Keratinocyte (primary cell): ENCODE measurements at regions not wholly inside any gene's neighbourhood (a gene's known extent, or its start where the extent isn't known, plus 50 kb on each side); places are given as distances from the start of the nearest gene placed in this dataset.
A peak's percentile ranks its signal among the peaks of the same experiment; 100 is the strongest.

ENCODE experiments used
- DNase-seq: peaks from one replicate; pipeline ENCODE4 v3.0.0-alpha.2; 2011; ENCODE audit warnings: low read depth, missing footprints, low spot score
- FAIRE-seq: peaks from 2 replicates; lab custom pipeline; 2011; peaks lifted over from hg19 to GRCh38; lab: Jason Lieb, UNC
- H2AFZ ChIP-seq: 2 replicates; pipeline ENCODE4 v1.6.0; 2012; ENCODE audit warnings: low read length, control low read depth, inconsistent platforms; ENCODE audit not compliant: control insufficient read depth
- H3K27ac ChIP-seq: 2 replicates; pipeline ENCODE4 v1.5.1; 2011; ENCODE audit warnings: low read length; ENCODE audit not compliant: control insufficient read depth, insufficient read depth
- H3K27me3 ChIP-seq: 3 replicates; pipeline ENCODE4 v1.6.0; 2011; ENCODE audit warnings: low read length; ENCODE audit not compliant: control insufficient read depth, insufficient read depth; ENCODE audit errors: extremely low read depth
- H3K36me3 ChIP-seq, 2 experiments: 2 replicates in 1 of 2; 3 replicates in 1 of 2; pipeline ENCODE4 v1.5.1; 2011; ENCODE audit warnings: low read length in 2 of 2, mild to moderate bottlenecking in 1 of 2; ENCODE audit not compliant: control insufficient read depth in 2 of 2, insufficient read depth in 2 of 2; ENCODE audit errors: extremely low read depth in 1 of 2
- H3K4me1 ChIP-seq: 3 replicates; pipeline ENCODE4 v1.5.1; 2011; ENCODE audit warnings: low read length; ENCODE audit not compliant: control insufficient read depth, insufficient read depth; ENCODE audit errors: extremely low read depth
- H3K4me2 ChIP-seq: 3 replicates; pipeline ENCODE4 v1.6.0; 2011; ENCODE audit warnings: low read depth, low read length; ENCODE audit not compliant: control insufficient read depth, insufficient read depth; ENCODE audit errors: extremely low read depth
- H3K4me3 ChIP-seq, 3 experiments: fragments of 200-600 bp in 1 of 3; sonication (generic) in 1 of 3; 2 replicates in 2 of 3; 3 replicates in 1 of 3; pipeline ENCODE4 v1.5.1; 2011 to 2016; ENCODE audit warnings: low read length in 3 of 3, mild to moderate bottlenecking in 3 of 3, control low read depth in 2 of 3, inconsistent platforms in 1 of 3, low read depth in 1 of 3, mixed read lengths in 1 of 3, mixed run types in 1 of 3, moderate library complexity in 1 of 3; ENCODE audit not compliant: control insufficient read depth in 2 of 3, insufficient read depth in 2 of 3; ENCODE audit errors: extremely low read depth in 1 of 3
- H3K79me2 ChIP-seq: 2 replicates; pipeline ENCODE4 v1.6.0; 2012; ENCODE audit warnings: low read length; ENCODE audit not compliant: control insufficient read depth, insufficient read depth
- H3K9ac ChIP-seq: 3 replicates; pipeline ENCODE4 v1.6.0; 2011; ENCODE audit warnings: low read length; ENCODE audit not compliant: control insufficient read depth, insufficient read depth; ENCODE audit errors: extremely low read depth
- H3K9me1 ChIP-seq: 3 replicates; pipeline ENCODE4 v1.6.0; 2011; ENCODE audit warnings: low read length; ENCODE audit not compliant: control insufficient read depth, insufficient read depth; ENCODE audit errors: extremely low read depth
- H3K9me3 ChIP-seq: 2 replicates; pipeline ENCODE4 v1.5.1; 2012; ENCODE audit warnings: low read depth, low read length; ENCODE audit not compliant: control insufficient read depth
- H4K20me1 ChIP-seq: 3 replicates; pipeline ENCODE4 v1.6.0; 2011; ENCODE audit warnings: low read length; ENCODE audit not compliant: control insufficient read depth, insufficient read depth; ENCODE audit errors: extremely low read depth
- EZH2 ChIP-seq: IDR thresholded peaks from one replicate; pipeline ENCODE4 v1.6.1; 2012; ENCODE audit warnings: inconsistent platforms, mild to moderate bottlenecking, low read length, moderate library complexity
- dilution Hi-C: fragments of 300-500 bp; cut with MboI; formaldehyde crosslinking; loops from one replicate; pipeline ENCODE4 v1.7.0; 2020; ENCODE audit warnings: low sequenced_read_pairs; ENCODE audit not compliant: extremely low pct_ligation_motif_present
- TF ChIP-seq, protein P1 (sequence below), 3 experiments: IDR thresholded peaks in 1 of 3; conservative IDR thresholded peaks in 1 of 3; optimal IDR thresholded peaks in 1 of 3; 2 replicates in 2 of 3; 3 replicates in 1 of 3; pipeline versions ENCODE3 to v1.5.1; 2011; ENCODE audit warnings: low read length in 3 of 3, mild to moderate bottlenecking in 3 of 3, moderate library complexity in 2 of 3, control low read depth in 1 of 3, inconsistent platforms in 1 of 3; ENCODE audit not compliant: insufficient read depth in 2 of 3; ENCODE audit errors: extremely low read depth in 1 of 3

DNA sequence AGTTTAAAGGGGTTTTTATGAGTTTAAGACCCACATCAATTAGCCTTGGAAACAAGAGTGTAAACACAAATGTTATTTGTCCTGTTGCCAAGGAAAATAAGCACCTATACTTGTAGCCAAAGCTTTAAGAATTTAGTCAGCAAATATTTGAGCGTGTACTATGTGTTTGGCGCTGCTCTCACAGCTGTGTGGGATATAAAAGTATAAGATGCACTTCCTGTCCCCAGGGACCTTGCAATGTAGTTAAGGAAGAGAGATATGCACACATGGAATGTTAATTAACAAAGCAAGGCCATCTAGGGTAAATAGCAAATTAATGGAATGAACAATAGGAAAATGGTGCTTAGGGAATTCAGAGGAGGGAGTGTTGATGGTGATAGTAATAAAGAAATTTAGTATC is 134.9 kb upstream of the SRRM4 start:
- no peak overlapping the region for H2AFZ ChIP-seq
- DNase-seq (no peak), FAIRE-seq (no peak)
- no peak overlapping the region for H3K4me2 ChIP-seq
- no peak overlapping the region for H3K4me3 ChIP-seq
- dilution Hi-C loops = no loop called here
- H3K36me3 ChIP-seq = no peaks in the 10 kb centered on the region
- no peaks in the 10 kb centered on the region for H3K4me1 ChIP-seq
- TF ChIP-seq, protein P1, sequence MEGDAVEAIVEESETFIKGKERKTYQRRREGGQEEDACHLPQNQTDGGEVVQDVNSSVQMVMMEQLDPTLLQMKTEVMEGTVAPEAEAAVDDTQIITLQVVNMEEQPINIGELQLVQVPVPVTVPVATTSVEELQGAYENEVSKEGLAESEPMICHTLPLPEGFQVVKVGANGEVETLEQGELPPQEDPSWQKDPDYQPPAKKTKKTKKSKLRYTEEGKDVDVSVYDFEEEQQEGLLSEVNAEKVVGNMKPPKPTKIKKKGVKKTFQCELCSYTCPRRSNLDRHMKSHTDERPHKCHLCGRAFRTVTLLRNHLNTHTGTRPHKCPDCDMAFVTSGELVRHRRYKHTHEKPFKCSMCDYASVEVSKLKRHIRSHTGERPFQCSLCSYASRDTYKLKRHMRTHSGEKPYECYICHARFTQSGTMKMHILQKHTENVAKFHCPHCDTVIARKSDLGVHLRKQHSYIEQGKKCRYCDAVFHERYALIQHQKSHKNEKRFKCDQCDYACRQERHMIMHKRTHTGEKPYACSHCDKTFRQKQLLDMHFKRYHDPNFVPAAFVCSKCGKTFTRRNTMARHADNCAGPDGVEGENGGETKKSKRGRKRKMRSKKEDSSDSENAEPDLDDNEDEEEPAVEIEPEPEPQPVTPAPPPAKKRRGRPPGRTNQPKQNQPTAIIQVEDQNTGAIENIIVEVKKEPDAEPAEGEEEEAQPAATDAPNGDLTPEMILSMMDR (optimal IDR thresholded peaks at IDR 0.05 in 1 of 3, IDR thresholded peaks at IDR 0.05 in 1 of 3, conservative IDR thresholded peaks at IDR 0.05 in 1 of 3; ENCODE audit: extremely low read depth in 1 of 3, insufficient read depth in 2 of 3, low read length in 3 of 3) = no peak
- TF ChIP-seq EZH2 = no peak
- H3K79me2 ChIP-seq = no peaks in the 10 kb centered on the region
- no peaks in the 10 kb centered on the region for H4K20me1 ChIP-seq
- H3K27ac ChIP-seq = no peak overlapping the region
- no peaks in the 10 kb centered on the region for H3K9me1 ChIP-seq
- no peaks in the 10 kb centered on the region for H3K9me3 ChIP-seq
- H3K27me3 ChIP-seq = no peaks in the 10 kb centered on the region
- H3K9ac ChIP-seq = no peak overlapping the region

DNA sequence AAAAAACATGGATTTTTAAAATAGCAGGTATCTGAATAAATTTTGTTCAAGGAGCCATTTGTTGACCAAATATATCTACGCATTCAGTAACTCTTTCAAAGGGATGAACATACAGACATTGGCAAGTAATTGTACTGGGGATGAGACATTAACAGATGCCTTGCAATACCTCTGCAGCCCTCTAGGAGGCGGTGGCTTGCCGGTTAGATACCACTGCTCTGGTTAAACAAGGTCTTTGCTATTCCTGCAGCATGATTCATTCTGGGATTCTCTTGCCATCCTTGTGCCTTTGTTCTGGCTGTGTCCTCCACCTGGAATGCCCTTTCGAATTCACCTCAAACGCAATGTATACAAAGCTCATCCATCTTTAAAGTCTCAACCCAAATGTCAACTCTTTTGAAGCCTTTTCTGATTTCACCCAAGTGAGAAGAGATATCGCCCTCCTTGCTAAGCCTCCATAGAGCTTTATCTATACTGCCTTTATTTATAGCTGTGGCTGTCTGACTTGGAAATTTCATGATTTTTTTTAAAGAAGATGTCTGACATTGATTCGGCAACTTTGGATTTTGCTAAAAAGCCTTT is 131.0 kb upstream of the SRRM4 start:
- H3K27me3 ChIP-seq = no peaks in the 10 kb centered on the region
- no peak overlapping the region for H3K9ac ChIP-seq
- H3K27ac ChIP-seq = no peak overlapping the region
- FAIRE-seq = no peak
- no peaks in the 10 kb centered on the region for H3K9me3 ChIP-seq
- H4K20me1 ChIP-seq = no peaks in the 10 kb centered on the region
- H3K9me1 ChIP-seq = no peaks in the 10 kb centered on the region
- no peaks in the 10 kb centered on the region for H3K79me2 ChIP-seq
- TF ChIP-seq, protein P1 (optimal IDR thresholded peaks at IDR 0.05 in 1 of 3, IDR thresholded peaks at IDR 0.05 in 1 of 3, conservative IDR thresholded peaks at IDR 0.05 in 1 of 3; ENCODE audit: extremely low read depth in 1 of 3, insufficient read depth in 2 of 3, low read length in 3 of 3) = peak; percentile 48 to 76 (median 51)
- TF ChIP-seq EZH2 = no peak
- no peak for DNase-seq
- H2AFZ ChIP-seq = no peak overlapping the region
- H3K4me3 ChIP-seq = no peak overlapping the region
- H3K36me3 ChIP-seq = no peaks in the 10 kb centered on the region
- dilution Hi-C loops = no loop called here
- no peak overlapping the region for H3K4me2 ChIP-seq
- H3K4me1 ChIP-seq = no peaks in the 10 kb centered on the region
